HG03196 (cell line): ENCODE measurements at regions not wholly inside any gene's neighbourhood (a gene's known extent, or its start where the extent isn't known, plus 50 kb on each side); places are given as distances from the start of the nearest gene placed in this dataset.
"Not testable (repeated sequence)": the region's sequence is repeated elsewhere in the genome, so short reads cannot be mapped to it uniquely, and the experiment has no call there.

ENCODE experiments used
- ATAC-seq: cut with Tn5 transposase; IDR thresholded peaks from one replicate; pipeline ENCODE4 v1.9.1; 2021; ENCODE audit not compliant: unreplicated experiment

DNA sequence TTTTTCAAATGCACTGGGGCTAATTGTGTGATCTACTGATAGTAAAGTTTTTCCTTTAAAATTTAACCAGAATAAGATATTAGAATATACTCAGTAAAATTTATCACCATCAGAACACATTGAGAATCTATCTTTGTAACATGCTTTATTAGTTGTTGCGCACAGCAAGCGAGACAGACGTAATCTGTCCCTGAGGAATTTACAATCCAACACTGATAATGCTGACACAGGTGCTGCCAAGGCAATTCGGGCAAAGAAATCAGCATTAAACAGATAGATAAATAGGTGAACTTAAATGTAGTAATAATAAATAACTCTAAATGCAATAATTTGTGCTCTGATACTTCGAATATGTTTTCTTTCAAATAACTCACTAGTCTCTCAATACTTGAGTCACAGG is 607.2 kb downstream of the HTR1B start:
- ATAC-seq, result no peak

DNA sequence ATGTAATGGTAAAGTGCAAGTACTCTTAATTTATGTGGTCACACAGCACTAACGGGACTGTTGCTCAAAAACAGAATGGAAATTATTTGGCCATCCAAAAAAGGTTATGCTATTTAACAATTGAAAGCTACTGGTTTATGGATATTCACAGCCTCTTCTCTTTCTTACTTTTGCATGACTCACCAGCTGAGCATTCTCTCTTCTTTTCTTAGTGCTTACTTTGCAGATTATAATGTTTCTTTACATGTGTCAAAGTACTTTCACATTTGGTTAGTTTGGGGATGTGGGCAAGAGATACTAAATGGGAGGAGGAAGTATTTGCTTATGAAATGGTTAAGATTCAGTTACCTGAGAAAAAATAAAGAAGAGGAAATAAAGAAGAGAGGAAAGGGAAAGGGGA is 610.5 kb downstream of the HTR1B start:
- ATAC-seq, result no peak

DNA sequence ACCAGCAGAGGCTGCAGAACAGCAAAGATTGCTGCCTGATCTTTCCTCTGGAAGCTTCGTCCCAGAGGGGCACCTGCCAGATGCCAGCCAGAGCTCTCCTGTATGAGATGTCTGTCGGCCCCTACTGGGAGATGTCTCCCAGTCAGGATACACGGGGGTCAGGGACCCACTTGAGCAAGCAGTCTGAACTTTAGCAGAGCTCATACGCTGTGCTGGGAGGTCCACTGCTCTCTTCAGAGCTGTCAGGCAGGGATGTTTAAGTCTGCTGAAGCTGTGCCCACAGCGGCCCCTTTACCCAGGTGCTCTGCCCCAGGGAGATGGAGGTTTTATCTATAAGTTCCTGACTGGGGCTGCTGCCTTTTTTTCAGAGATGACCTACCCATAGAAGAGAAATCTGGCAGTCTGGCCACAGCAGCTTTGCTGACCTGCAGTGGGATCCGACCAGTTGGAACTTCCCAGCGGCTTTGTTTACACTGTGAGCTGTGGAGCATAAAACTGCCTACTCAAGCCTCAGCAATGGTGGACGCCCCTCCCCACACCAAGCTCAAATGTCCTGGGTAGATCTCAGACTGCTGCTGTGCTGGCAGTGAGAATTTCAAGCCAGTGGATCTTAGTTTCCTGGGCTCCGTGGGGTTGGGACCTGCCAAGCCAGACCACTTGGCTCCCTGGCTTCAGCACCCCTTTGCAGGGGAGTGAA is 613.9 kb downstream of the HTR1B start:
- not testable (repeated sequence) for ATAC-seq

DNA sequence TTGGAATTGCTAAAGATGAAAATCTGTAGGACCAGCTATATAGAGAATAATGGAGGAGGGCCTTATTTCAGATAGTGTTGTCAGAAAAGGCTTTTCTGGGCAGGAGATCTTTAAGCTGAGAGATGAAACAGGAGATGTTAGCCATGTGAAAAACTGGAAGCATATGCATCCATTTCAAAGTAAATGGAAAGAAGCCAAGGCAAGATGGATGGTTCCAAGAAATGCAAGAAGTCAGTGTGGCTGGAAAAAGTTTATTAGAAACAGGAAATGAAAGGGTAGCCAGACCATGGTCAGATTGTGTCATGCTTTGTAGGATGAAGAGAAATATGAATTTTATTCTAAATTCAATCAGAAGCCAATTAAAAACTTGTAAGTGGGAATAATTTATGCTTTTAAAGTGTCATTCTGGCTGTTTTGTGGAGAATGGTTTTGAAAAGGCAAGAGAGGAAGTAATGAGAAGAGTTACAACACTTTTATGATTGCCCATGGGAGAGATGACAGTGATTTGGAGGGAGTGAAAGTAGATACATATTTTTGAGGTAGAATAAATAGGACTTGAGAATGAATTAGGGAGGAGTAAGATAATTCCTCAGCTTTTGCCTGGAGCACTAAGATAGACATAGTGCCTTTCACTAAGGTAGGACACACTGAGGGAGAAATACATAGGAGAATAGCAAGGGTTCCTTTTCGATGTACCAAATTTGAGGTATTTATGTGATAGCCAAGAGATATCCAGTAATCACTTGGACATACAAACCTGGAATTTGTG is 620.1 kb downstream of the HTR1B start:
- no peak for ATAC-seq

DNA sequence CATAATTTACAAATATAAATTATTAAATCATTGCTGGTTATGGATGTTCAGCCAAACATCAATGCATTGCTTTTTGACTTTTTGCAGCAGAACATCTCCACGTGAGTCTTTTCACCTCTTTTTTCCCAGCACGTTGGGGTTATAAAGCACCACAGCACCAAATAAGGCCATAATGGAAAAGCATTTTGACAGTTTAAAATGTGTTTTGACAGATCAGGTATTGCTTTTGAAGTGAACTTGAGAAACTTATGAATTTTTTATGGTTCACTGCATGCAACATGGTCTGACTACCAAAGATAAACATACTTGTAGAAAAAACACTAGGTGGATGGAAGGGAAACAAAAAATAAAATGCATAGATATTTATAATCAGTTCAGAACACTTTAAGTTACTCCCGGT is 622.4 kb downstream of the HTR1B start:
- ATAC-seq, result no peak

DNA sequence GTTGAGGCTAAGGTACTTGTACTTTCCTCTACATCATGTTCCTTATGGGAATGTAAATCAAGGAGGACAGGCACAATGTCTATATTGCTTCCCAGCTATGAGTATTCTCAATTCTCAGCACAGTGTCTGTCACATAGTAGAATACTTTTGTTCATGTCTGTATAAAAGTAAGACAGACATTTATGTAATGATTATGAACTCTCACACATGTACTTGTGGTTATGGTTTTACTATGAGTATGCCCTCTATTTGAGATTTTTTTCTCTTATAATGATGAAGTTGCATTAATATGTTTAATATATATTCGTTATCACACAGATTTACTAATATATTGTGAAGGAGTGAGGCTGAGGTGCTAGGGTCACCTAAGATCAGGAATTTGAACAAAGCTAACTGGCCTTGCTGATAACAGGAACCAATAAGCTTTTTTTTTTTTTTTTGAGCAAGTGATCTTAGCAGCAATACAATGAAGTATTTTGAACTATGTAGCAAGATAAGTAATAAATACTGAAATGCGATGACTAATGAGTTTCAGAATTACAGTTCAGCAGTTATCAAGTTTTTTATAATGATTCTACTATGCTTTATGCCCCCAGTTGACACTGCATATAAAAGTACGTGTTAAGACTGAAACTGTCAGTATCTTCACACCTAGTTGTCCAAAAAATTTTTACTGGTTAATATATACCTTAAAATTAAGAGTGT is 623.1 kb downstream of the HTR1B start:
- ATAC-seq, result no peak

DNA sequence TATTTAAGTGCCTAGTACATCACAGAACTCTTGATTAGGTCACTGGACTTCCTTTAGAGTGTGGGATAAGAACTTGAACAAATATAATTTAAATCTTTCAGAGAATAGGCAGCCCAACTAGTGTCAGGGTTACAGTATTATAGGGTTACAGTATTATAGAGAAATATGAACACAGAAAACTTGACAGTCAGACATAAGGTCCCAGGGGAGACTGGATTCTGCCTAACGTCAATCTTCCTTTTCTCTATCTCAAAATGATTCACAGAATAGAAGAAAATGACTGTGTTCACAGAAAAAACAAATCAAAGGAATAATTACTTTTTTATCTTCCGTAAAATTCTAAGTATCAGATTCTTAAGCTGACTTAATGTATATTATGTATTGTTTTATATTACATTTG is 623.8 kb downstream of the HTR1B start:
- no peak for ATAC-seq

DNA sequence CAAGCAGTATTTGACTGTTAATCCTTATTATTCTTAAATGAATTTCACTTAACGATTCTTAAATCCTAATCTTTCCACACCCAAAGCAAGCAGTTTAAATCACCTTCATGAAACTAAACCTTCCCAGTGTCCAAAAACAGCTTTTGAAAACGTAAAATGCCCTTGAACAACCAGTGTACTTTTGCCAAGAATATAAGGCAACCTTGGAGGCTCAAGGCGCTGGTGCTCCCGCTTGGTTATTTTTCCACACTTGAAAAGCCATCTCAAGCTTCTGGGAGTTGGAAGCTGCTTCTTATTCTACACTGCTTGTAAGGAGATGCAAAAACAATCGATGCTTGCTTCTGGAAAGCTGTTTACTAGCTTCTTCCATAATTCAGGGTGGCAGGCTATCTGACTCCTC is 625.7 kb downstream of the HTR1B start:
- no peak for ATAC-seq

DNA sequence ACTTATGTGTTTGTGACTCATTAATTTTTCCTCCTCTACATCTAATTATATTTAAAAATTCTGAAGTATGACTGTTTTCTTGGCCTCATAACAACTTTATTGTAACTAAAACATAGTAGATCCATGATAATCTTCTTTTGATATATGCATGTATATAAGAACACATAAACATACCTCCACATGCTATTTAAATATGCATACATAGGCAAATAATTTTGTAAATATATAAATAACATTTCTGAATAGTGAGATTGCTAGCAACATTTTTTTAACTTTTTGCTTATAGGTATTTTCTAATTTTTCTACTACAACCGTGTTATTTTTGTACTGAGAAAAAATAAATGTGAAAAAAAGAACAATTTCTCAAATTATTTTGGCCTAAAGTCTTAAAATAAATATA is 627.6 kb downstream of the HTR1B start:
- ATAC-seq, result no peak

DNA sequence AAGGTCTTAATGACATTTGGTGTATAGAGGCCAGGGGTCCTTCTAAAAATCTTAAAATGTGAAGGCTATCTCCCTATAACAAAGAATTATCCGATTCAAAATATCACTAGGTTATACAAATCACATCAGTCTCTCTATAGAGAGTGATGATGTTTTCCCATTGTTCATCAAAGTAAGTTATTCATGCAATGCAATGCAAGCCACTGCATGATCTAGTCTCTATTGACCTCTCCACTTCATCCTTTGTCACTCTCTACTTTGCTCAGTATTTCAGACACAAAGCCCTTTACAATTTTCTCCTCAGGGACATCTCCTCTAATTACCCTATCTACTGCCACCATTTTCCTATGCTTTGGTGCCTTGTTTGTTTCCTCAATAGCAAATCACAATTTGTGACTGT is 628.0 kb downstream of the HTR1B start:
- no peak for ATAC-seq

DNA sequence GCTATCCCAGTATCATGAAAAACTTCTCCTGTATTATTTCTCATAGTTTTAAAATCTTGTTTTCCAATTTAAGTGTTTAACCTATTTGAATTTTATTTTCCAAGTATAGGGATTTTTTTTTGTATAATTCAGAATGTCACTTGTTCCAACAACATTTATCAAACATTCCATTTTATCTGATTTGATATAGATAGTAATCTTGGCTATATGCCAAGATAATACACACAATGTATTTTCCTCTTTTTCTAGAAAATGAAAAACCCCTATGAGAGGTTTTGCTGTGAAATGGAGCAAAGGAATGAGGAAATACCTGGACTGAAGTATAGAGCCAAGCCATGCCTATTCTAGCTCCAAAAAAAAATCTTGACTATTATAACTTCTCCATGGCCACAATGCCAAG is 628.9 kb downstream of the HTR1B start:
- no peak for ATAC-seq

DNA sequence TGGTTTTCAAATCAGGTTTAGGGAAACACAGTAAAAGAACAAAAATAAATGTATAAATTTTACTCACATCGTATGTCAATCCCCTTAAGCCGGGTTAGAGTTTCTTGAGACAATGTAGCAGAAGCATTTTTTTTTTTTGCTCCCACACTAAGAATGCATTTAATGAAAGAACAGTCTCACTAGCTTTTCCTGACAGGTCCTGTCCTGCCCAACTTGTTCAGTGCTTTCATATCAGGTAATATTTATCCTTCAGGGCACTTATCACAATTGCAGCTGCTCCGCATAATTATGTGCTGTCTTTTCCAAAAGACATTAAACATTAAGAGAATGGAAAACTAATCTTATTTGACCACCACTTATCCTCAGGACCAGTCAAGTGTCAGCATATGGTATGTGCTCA is 632.0 kb downstream of the HTR1B start:
- no peak for ATAC-seq

DNA sequence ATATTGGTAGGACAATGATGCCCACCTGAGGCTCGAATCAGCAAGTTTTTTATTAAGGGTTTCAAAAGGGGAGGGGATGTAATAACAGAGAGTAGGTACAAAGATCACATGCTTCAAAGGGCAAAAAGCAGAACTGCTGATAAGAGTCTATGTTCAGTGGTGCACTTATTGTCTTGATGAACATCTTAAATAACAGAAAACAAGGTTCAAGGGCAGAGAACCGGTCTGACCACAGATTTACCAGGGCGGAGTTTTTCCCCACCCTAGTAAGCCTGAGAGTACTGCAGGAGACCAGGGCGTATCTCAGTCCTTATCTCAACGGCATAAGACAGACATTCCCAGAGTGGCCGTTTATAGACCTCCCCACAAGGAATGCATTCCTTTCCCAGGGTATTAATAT is 639.7 kb downstream of the HTR1B start:
- not testable (repeated sequence) for ATAC-seq

DNA sequence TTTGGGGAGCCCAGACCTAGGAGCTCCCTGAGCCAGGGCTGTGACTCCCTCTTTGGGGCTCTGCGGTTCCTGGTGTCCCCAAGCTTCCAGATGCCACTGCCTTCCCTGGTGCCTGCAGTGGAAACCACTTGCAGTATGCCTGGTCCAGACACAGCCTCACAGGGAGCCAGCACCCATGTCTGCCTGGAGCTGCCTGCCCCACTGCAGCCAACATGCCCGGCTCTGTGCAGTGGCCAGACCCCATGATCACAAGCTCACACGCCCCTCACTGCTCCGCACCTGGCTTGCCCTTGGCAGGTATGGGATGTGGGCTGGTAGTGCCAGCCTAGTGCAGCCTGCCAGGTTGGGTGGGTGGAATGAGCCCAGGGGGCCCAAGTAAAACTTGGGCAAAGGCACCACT is 644.8 kb downstream of the HTR1B start:
- ATAC-seq, result no peak

DNA sequence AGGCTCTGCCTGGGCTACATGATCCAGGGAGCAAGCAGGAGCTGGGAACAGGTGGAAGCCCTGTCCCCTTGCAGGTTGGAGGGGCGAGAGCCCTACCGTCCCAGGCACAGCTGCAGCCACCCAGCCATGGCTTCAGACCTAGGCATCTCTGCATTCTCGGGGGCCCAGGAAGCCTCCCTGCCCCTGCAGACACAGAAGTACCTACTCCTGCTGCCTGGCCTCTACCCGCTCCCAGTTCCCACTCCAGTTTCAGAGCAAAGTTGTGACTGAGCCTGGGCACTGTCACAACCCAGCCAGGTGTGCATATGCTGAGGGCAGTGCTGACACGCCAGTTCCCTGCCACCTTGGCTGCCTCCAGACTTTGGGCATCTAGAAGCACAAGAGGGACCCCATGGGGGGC is 645.9 kb downstream of the HTR1B start:
- ATAC-seq, result no peak

DNA sequence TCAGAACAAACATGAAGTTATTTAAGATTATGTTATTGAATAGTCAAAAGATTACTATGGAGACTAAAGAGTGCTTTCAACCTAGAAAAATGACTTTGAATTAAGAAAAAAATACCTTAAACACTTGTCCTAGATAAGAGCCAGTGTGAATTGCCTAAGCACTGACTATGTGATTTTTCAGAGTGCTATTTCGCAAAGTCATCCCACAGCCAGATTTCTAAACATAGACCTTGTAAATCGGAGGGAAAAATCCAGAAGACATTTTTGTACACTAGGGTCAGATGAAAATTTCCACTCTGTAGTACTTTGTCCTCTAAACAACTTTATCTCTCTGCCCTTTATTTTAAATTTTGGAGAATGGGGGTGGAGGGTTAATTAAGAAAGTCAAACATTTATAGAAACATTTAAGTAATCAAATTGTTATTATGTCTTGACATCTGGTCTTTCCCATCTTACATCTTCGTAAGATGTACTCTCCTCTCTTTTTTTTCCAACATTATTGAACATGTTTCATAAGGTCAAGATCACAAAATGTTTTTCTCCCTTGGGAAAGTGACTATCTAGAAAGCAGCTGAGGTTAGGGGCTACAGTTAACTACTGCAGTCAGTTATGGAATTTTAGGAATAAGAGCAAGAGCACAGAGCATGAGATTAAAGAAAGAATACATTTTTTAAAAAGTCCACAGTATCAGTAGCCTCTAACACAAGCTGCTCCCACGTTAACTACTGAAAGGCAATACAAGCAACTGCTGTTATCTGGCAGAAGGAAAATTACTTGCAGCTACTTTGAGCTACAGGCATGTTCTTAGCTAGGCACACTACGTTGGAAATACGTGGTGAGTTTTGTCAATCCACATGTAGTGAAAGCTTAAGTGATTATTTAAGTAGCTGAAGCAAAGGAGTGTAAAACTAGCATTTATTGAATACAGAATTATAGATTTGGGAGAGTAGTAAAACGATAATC is 648.5 kb downstream of the HTR1B start:
- ATAC-seq, result no peak

DNA sequence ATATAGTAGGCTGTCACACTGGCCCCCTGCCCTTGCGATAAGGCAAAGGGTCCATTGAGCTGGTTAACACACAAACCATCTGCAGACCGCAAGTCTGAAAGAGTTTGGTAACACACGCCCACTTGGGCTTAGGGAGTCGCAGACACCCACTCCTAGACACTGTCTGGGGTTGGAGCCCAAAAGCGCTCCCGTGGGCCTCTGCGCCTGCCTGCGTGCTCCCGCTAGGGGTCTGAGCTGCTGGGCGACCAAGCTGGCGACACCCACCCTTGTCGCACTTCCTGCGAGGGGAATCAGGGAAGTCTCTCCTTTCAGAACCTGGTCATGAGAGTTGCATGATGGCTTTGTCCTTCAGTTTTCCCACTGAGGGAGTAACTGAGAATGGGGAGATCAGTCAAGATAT is 653.0 kb downstream of the HTR1B start:
- ATAC-seq, result no peak

DNA sequence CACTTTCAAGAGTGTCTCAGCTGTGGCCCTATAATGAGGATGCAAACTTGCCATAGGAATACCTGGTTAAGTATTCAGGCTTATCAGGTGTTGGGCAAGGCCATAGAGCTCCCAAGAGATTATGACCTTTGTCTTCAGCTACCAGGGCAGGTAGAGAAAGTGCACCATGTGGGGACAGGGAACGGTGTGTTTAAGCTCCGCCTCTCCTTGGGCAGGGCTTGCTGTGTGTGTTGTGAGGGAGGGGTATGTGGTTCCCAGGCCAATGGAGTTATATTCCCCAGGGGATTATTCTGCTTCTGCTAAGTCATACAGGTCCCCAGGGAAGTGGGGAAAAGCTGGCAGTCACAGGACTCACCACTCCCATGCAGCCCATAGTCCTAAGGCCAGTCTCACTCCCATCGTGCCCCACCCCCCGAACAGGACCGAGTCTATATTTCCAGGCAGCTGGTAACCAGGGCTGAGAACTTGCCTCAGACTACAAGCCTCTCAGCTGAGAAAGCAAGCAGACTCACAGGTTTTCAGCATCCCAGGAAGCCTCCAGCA is 660.2 kb downstream of the HTR1B start:
- ATAC-seq, result no peak

DNA sequence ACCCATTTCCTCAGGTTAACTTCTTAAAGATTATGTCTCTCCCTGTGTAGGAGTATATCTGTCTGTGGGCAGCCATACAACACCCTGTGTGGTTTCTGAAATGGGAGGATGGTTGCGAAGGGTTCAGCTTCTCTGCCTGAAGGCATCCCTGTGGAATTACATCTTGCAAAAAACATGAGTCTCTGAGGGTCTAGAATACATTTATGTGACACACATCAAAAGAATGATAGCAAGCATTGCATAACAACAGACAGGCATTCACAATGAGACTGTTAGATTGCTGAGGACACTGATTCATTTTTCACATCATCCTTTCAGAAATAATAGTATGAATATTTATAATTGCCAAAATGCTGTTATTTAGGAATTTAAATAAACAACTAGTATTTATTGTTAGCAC is 670.9 kb downstream of the HTR1B start:
- ATAC-seq, result no peak

DNA sequence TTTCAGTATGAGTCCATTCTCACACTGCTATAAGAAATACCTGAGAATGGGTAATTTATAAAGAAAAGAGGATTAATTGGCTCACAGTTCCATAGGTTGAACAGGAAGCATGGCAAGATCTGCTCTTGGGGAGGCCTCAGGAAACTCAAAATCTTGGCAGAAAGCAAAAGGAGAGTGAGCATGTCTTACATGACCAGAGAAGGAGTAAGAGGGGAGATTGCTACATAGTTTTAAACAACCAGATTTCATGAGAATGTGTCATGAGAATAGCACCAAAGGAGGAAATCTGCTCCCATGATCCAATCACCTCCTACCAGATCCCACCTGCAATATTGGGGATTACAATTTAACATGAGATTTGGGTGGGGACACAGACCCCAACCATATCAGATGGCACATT is 672.4 kb downstream of the HTR1B start:
- ATAC-seq, result no peak
